OCI-LY3 (cell line): ENCODE measurements at regions not wholly inside any gene's neighbourhood (a gene's known extent, or its start where the extent isn't known, plus 50 kb on each side); places are given as distances from the start of the nearest gene placed in this dataset.
A peak's percentile ranks its signal among the peaks of the same experiment; 100 is the strongest.
"Not testable (repeated sequence)": the region's sequence is repeated elsewhere in the genome, so short reads cannot be mapped to it uniquely, and the experiment has no call there.

Source experiments
- CTCF ChIP-seq: fragments of 200-600, 300-600 bp; sonication (generic); IDR thresholded peaks from 2 replicates; pipeline ENCODE4 v1.5.1; 2014; ENCODE audit warnings: antibody characterized with exemption, low read length, low read depth
- EZH2phosphoT487 ChIP-seq: fragments of 200-600 bp; shearing (Covaris generic); IDR thresholded peaks from 2 replicates; pipeline ENCODE4 v1.6.1; 2018; ENCODE audit warnings: antibody characterized with exemption, mixed run types, low read depth

- TF ChIP-seq CTCF = peak; percentile 86
- not testable (repeated sequence) for TF ChIP-seq EZH2phosphoT487
Measured at GRCh38 chr17:77066726-77067409, 73.9 kb upstream of the SEC14L1 start.
